ENCODE measurements at regions not wholly inside any gene's neighbourhood (a gene's known extent, or its start where the extent isn't known, plus 50 kb on each side); places are given as distances from the start of the nearest gene placed in this dataset.
"Not testable (repeated sequence)": the region's sequence is repeated elsewhere in the genome, so short reads cannot be mapped to it uniquely, and the experiment has no call there.

DNA sequence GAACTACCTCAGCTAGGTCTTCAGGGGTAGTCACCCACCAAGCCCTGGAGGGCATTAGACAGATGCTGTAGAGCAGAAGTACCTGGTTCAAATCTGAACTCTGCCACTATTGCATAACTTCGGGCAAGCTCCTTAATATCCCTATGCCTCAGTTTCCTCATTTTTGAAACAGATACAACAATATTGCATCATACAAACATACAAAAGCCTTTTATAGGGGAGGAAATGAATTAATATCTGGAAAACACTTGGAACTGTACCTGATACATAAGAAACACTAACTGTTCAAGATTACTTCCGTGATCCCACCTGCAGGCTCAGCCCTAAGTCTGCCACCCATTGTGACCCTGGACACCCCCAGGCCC is 166.1 kb downstream of the EFNB1 start:
- no peak for ATAC-seq

DNA sequence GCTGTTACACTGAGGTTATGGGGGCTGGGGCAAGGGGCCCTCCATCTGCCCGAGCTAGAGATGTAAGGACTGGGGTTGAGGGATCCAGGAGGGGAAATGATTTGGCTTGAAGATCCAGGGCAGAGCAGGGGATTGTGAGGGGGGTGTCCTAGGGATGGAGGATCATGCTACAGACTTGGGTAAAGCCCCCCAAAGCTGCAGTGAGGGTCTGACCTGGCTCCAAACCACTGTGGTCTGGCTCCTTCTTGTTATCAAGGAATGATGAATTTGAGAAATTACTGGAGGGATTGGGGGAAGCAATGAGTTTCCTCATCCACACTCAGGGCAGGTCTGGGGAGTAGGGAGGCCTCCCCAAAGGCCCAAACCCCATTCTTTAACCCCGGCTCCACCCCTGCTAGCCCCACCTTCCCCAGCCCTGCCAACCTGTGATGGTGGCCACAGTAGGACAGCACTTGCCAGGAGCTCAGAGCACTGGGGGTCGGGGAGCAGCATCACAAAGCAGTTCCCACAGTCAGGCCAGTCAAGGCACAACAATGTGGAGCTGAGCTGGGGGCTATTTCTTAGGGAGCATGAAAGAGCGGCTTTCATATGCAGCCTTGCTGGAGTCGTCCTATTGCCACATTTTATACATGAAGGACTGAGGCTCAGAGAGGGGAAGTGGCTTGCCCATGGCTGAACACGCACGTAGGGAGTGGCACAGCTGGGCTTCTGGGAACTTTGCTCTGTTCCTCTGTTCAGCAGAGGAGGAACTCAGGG is 165.5 kb downstream of the EFNB1 start:
- no peak for ATAC-seq

DNA sequence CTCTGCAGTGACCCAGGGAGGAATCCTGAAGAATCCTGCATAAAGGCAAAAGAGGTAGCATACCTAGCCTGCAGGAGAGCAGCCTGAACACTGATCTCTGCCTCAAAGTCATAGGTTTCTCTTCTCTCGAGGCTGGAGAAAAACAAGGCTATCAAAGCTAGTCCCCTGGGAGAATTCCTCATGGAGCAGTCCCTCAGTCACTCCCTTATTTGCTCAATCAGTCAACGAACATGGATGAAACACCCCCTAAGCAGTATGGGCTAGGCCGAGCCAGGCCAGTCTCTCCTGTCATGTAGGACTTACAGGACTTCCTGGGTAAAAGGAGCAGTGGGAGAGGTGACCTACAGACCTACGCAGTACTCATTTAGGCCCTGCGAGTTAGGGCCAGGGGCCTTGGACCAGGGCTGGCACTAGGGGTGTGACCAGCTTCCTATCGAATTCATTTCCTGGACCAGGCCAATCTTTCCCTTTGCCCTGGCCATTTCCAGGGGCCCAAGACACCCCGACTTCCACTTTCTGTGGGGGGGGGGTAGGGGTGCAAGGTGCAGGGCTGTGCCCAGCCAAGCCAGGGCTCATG is 164.1 kb downstream of the EFNB1 start:
- no peak for ATAC-seq

DNA sequence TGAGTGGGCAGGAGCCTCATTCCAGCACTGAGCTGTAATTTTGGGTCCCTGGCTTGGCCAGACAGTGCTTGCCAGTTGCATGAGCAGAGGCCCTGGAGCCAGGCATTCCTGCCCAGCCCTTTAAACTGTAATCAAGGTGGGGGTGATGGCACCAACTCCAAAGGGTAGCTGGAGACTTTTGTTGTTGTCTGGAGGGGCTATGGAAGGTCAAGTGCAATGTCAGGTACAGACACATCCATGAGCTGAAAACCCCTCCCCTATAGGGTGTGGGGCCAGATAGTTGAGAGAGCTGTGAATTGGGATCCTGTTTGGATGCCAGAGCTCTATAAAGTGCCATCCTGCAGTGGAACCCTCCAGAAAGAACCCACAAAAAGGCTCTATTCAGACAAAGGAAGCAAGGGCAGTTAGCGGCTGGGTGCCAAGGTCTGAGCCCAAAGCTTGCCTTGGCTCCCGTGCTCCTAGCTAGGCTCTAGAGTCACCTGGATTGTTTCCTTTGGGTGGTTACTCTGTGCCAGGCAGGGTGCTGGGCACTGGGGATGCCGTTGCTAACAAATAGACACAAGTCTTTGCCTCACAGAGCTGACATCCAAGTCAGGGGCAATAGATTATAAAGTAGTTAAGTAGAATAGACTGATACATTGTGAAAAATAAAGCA is 163.0 kb downstream of the EFNB1 start:
- ATAC-seq, result no peak

DNA sequence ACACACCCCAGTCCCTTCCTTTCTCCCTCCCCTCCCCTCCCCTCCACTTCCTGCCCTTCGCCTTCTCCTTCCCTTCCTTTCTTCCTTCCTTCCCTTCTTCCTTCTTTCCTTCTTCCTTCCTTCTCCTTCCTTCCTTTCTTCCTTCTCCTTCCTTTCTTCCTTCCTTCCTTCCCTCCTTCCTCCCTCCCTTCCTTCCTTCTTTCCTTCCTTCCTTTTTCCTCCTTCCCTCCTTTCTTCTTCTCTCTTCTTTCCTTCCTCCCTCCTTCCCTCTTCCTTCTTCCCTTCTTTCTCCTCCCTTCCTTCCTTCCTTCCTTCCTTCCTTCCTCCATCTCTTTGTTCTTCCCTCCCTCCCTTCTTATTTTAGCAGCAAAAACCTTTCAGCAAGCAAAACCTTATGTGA is 162.1 kb downstream of the EFNB1 start:
- no peak for ATAC-seq

DNA sequence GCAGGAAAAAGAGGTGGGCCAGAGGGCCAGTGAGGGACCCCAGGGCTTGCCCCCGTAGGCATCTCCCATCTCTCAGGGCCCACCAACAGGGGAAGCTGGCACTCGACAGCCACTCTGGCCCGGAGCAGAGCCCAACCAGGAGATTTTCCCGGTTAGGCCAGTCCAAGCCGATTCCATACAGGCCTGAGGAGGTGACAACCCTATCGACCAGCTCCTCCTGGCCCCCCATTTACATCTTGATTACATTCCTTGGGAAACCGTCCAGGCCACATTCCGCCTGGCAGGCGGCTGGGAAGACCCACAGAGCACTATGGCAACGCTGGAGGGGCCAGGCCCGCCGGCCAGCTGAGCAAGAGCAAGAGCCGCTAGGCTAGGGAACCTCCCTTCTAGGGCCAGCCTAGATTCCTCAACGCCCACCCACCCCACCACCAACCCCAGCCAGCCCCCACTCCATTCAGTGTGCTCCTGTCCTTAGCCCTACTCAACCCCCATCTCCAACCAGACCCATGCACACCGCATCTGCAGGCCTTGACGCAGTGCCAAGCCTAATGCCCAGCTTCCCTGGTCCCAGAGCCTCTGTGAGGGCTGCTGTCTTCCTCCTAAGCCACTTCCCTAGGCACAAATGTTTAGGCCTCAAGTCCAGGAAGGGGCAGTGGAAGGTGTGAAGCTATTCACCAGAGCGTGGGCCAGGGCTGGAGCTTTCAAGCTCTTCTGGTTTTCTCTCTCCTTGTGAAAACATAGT is 161.2 kb downstream of the EFNB1 start:
- peak; percentile 35 for ATAC-seq

DNA sequence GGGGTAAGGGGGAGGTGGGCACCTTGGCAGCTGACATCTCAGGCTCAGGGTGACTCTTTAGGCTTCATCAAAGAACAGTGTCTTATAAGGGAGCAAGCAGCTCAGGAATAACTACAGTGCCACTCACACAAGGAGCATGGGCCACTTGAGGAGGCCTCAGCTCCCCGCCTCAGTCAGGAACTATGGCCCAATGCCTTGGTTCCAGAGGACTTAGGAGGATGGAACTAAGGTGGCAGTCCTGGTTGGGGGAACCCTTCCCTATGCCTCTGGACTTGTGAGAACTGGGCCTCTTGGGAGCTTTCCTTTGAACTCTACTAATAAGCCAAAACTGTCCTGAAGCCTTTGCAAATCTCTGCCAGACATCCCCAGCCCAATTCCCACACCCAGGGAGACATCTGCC is 160.6 kb downstream of the EFNB1 start:
- ATAC-seq, result no peak

DNA sequence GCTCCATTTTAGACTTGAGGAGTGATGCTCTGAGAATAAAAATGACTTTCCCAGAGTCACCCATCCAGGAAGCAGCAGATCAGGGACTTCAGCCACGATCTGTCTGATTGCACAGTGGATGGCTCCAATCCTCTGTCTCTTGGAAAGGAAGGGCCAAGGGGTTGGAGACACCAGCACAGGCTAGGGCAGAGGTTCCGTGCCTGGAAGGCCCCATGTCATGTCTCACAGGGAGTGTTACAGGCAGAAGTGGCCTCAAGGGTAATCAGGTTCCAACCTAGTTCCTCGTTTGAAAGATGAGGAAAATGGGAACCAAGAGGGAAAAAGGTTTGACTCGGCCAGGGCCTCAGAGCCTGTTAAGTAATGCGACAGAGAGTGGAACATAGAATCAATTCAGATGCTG is 160.0 kb downstream of the EFNB1 start:
- no peak for ATAC-seq

DNA sequence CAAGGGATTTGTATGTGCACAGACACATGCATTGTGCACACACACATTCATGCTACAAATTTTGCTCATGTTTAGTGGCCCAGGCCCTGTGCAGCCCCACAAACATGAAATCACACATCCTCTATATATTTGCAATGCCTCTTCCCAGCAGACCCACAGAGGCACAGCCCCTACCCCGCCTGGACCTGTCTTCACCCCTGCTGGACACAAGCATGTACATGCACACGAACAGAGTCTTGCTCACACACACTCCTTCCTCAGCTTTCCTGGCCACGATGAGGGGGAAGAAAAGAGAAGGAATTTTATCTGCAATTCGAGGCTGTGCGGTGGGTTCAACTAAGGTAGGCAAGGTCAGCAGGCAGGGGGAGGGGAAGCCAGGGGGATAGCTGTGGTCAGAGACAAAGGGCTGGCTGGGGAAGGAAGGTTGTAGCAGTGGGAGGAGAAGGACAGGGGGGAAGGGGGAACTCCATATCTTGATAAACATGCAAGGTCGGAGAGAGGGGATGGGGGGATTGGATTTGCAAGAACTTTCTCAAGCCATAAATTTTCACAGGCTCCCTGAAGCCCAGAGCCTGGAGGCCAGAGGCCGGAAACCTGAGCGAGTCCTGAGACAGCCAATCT is 156.4 kb downstream of the EFNB1 start:
- ATAC-seq, result no peak

DNA sequence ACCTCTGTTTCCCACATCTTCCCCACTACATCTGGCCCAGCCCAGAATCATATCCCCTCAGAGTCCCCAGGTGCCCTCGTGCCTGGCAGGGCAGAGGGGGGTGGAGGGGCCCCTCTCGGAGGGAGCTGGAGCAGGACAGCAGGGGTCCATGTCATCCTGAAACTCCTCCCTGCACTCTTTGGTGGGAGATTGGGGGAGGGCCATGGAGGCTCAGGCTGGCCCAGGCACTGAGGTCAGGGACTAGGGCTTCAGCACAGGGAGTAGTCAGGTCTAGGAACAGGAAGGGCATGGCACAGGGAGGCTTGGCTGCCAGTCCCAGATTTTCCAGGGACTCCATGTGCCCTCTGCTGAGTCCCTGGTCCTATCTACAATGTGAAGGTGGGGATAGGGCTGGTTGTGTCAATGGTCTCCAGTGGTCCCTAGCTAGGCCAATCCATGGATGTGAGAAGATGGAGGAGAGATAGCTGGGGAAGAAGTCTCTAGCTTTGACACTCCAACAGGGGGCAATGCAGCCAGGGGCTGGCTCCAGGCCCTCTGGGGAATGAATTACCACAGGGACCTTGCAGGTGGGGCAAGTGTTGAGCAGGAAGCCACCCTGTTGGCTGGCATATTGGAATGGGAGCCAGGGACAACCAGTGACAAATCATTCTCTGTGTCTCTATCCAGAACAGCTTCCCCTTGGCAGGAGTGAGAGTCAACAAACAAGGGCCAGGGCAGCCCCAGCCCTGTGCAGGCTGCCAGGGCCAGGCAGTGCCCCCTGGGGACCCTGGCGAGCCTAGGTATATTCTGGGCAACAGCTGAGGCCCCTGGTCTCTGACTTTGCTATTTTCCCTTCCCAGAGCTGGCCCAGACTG is 154.4 kb downstream of the EFNB1 start:
- no peak for ATAC-seq

DNA sequence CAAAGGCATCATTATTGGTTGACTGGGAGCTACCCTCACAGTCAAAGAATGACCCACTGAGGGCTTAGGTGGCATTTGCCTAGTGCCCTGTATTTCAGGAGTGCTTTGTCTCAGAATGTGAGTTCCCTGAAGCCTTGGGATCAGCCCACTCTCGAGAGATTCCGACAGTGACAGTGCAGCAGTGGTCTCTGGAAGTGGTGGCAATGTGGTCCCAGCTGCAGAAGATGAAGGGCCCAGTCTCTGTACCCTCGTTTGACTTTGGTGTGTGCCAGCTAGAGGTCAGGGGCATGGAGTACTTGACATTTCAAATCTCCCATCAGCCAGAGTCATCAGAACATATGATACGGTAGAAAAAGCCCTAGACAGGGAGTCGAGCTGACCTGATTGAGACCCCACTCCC is 153.7 kb downstream of the EFNB1 start:
- ATAC-seq, result no peak

DNA sequence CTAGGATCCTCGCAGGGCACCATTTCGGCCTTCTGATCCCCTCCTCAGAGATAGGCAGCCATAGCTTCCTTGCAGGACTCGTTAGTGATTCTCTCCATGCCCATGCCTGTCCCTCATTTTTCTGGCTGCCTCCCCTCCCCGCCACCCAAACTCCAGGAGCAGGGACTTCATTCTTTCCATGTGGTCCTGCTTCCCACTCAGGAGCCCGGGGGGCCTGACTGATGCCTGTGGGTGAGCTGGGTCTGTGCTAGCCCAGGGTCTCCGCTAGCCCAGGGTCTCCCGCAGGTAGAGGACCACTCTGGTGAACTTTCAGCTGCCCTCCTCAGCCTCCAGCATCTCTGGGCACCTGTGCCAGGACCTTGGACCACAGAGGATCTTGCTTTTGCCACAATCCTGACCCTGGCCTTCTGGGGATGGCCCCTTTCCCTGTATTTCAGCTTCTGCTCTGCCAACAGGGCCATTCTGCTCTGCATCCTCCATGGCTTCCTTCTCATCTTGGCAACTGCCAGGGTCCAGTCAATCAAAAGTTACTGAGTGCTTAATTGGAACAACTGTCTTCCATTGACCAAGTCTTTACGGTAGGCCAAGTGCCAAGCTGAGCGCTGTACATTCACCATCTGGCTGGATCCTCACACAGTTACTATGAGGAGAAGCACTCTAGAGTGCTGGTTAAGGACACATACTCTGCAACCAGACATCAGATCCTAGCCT is 152.2 kb downstream of the EFNB1 start:
- ATAC-seq, result no peak

DNA sequence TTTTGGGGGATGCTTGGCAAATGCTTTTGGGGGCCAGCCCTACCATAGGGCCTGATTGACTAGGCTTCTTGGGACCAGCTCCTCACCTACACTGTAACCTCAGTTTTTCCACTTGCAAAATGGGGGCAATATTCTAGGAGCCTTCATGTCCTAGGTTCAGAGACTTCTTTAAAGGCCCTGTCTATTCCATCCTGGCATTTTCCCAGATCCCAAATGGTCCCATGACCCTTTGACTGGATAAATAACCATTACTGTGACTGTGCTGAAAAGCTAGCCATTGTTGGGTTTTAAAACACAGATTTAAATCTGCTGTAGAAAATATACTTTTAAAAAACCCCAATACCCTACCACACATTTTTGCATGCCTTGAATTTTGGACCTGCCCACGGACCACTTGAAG is 149.8 kb downstream of the EFNB1 start:
- ATAC-seq, result no peak

DNA sequence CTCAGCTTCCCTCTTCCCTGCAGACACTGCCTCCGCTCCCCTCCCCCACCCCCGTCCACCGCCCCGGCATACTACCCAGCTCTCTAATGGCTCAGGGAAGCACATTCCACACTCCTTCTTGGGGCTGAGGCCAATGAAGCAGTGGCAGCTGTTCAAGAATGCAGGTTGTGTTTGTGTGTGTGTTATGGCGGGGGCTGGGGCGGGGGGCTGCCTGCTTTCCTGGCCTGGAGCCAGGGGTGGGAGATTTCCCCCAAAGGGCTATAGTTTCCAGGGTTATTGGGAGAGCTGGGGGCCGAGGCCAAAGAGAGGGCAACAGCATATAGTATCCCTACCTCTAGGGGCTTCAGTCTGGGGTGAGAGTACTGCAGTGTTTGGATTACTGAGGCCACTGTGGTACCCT is 149.4 kb downstream of the EFNB1 start:
- ATAC-seq, result no peak

DNA sequence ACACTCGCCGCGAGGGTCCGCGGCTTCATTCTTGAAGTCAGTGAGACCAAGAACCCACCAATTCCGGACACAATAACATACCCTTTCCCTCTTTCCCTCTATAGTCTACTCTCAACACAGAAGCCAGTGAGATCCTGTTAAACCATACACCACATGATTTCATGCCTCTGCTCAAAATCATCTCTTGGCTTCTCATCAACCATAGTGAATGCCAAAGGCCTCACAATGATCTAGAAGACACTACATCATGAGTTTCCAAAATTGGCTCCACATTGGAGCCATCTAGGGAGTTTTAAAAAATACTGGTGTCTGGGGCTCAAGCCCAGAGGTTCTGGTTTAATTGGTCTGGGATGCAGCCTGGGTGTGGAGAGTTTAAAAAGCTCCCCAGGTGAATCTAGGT is 124.5 kb downstream of the EFNB1 start:
- ATAC-seq, result no peak

DNA sequence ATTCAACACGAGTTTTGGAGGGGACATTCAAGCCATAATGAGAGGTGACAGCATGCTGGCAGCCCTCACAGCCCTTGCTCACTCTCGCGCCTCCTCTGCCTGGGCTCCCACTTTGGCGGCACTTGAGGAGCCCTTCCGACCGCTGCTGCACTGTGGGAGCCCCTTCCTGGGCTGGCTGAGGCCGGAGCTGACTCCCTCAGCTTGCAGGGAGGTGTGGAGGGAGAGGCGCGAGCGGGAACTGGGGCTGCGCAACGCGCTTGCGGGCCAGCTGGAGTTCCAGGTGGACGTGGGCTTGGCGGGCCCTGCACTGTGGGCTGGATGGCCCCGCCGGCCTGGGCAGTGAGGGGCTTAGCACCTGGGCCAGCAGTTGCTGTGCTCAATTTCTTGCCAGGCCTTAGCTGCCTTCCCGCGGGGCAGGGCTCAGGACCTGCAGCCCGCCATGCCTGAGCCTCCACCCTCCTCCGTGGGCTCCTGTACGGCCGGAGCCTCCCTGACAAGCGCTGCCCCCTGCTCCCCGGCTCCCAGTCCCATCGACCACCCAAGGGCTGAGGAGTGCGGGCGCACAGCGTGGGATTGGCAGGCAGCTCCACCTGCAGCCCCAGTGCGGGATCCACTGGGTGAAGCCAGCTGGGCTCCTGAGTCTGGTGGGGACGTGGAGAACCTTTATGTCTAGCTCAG is 123.3 kb downstream of the EFNB1 start:
- not testable (repeated sequence) for ATAC-seq

DNA sequence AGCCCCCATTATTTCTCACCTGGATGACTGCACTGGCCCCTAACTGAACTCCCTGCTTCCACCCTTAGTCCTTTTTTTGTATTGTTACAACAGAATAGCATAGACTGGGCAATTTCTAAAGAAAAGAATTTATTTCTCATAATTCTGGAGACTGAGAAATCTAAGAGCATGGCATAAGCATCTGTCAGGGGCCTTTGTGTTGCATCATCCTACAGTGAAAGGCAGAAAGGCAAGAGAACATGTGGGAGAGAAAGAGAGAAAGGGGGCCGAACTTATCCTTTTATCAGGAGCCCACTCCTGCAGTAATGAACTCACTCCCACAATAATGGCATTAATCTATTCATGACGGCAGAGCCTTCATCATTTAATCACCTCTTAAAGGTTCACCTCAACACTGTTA is 122.1 kb downstream of the EFNB1 start:
- no peak for ATAC-seq

DNA sequence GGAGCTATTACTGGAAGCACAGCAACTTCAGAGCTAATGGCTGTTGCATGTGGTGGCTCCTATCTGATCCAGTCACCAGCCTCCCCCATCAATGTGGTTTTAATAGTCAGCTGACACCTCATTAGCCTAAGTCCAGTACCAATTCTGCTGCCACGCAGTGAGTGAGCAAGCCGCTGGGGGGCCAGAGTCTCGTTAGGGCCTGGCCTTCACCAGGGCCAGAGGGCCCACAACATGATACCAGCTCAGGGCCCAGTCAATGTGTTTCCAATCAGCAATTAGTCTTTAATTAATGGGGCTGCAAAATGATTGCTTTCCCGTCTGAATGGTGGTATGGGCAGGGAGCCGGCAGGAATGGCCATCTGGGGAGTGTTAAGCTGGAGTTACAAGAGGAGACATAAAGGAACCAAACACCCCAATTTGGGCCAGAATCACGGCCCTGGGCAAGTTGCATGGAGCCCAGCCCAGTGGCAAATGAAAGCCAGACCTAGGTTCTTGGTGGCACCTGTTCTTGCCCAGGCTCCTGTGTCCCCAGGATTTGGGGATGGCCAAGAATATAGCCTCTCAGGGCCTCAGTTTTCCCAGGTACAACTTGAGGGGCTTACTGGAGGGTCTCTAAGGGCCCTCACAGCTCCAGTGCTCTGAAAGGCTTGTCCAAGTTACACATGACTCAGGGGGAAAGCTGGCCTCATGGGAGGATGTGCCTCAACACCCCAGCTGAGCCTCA is 119.2 kb downstream of the EFNB1 start:
- no peak for ATAC-seq

DNA sequence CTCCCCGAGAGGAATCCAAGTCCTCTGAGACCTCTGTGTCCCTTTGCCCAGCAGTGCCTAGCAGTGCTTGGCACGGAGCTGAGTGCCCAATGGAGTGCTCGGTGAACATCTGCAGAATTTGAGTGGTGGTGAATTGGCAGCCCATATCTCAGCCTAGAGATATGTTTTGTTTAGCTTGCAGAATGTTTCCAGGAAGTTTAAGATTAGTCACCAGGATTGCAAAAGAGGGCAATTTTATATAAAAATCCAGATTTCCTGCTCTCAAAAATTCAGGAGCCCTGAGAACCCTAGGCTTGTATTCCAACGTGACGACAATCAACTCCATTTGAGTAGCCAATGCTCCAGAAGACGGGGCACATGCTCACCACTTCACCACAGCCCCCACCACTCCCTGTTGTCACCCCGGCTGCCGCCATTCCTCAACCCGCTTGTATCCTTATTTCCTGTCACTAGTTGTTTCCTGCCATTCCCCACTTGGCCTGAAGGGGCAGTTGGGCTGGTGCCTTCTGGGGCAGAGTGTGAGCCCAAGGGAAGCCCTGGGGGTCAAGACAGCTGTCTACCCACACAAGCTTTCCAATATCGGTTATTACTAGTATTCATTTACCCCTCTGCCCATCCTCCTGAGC is 116.9 kb downstream of the EFNB1 start:
- no peak for ATAC-seq

Data from esophagus mucosa (tissue), 1 donor.